A673 (cell line): ENCODE measurements at regions not wholly inside any gene's neighbourhood (a gene's known extent, or its start where the extent isn't known, plus 50 kb on each side); places are given as distances from the start of the nearest gene placed in this dataset.

ENCODE experiments used
- CTCF ChIP-seq: fragments of 300-800, 200-600 bp; sonication (generic); conservative IDR thresholded peaks from 2 replicates; pipeline ENCODE4 v1.5.1; 2017; ENCODE audit warnings: low read depth, mild to moderate bottlenecking, antibody characterized with exemption, low read length, moderate library complexity, mixed read lengths
- EZH2 ChIP-seq: fragments of 200-600 bp; sonication (generic); IDR thresholded peaks from 2 replicates; pipeline ENCODE4 v1.6.1; 2017; ENCODE audit warnings: borderline replicate concordance, low read depth, mild to moderate bottlenecking, mixed read lengths, antibody characterized with exemption, low read length; ENCODE audit not compliant: poor library complexity, severe bottlenecking

DNA sequence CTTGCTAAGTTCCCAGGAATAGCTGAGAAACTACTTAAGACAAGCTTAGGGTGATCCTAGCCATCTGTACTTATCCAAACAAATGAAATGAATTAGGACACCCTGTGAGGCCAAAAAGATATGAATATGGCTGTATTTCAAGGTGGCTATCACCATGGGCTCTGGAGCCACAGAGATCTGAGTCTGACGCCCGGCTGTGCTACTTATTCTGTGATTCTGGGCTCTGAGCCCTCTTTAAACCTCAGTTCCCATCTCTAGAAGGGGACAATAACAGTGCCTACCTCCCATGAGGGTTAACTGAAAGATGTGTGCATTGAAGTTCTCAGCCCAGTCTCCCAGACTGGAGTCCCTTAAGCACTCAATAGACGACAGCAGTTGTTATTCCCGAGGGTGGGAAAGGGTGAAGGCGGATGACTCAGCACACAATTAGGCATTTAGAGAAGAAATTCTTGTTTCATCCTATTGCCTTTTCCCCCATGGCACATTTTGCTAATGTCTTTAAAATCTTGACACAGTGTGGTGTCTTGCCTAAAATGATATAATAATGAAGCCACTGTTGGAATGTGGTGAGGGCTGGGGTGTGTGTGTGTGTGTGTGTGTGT, 132.5 kb downstream of the ADAMTS15 start:
- no peak for TF ChIP-seq CTCF
- no peak for TF ChIP-seq EZH2
